HTR-8/SVneo (cell line): ENCODE measurements at regions not wholly inside any gene's neighbourhood (a gene's known extent, or its start where the extent isn't known, plus 50 kb on each side); places are given as distances from the start of the nearest gene placed in this dataset.

ENCODE experiments used
- DNase-seq: peaks from one replicate; pipeline ENCODE4 v3.0.0; 2011; ENCODE audit warnings: low spot score, mixed read lengths; ENCODE audit not compliant: insufficient read length
- FAIRE-seq: peaks from 2 replicates; lab custom pipeline; 2011; peaks lifted over from hg19 to GRCh38; lab: Jason Lieb, UNC

DNA sequence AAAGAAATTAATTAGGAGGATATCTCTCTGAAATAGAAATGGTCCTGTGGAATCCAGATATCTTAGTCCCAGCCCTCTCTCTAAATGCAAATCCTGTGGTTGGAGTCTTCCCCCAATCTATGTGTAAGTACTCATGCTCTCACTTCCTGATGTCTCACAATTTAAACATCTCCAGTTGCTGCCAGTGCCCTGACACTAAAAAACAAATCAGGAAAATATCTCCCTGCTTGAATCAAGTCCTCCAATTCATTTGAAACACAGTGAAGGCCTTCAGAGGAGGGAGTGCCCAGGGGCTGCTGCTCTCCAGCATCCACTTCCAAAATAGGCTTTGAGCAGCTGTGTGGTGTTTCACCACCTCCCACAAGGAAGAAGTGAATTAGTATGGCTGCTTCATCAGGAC lies 413.8 kb downstream of the RAD51AP2 start:
- DNase-seq = no peak
- FAIRE-seq = no peak

GRCh38 chr2:17101596-17101995 lies 416.6 kb downstream of the RAD51AP2 start:
- FAIRE-seq = no peak
- DNase-seq = no peak

- DNase-seq (no peak), FAIRE-seq (no peak)
These were observed 417.1 kb downstream of the RAD51AP2 start for GRCh38 chr2:17101091-17101490.

DNA sequence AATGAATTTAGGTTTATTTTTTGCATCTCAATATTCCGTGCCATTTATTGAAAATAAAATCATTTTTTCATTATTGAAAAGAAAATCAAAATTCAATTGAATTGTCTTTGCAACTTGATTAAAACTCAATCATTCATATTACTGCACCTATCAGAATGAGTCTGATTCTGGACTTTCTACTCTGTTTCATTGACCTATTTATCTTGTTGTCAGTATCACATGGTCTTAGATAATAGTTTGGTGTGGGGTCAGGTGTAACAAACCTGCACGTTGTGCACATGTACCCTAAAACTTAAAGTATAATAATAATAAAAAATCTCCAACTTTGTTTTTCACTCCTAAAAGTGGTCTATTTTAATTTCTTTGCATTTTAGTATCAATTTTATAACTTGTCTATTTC lies 422.9 kb downstream of the RAD51AP2 start:
- DNase-seq (no peak), FAIRE-seq (no peak)

GRCh38 chr2:17093712-17094111 lies 424.5 kb downstream of the RAD51AP2 start:
- no peak for FAIRE-seq
- DNase-seq = no peak

DNA sequence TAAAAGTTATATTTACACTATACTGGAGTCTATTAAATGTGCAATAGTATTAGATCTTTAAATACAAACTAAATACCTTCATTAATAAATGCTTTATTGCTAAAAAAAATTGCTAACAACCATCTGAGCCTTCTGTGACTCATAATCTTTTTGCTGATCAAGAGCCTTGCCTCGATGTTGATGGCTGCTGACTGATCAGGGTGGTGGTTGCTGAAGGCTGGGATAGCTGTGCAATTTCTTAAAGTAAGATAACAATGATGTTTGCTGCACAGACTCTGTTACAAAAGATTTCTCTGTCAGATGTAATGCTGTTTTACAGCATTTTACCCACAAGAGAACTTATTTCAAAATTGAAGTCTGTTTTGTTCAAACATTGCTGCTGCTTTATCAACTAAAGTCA lies 421.4 kb upstream of the CYRIA start:
- DNase-seq = no peak

GRCh38 chr2:17085546-17086202 lies 420.0 kb upstream of the CYRIA start:
- FAIRE-seq (no peak), DNase-seq (no peak)

More for the DNA sequence above, 421.4 kb upstream of the CYRIA start:
- FAIRE-seq = no peak

DNA sequence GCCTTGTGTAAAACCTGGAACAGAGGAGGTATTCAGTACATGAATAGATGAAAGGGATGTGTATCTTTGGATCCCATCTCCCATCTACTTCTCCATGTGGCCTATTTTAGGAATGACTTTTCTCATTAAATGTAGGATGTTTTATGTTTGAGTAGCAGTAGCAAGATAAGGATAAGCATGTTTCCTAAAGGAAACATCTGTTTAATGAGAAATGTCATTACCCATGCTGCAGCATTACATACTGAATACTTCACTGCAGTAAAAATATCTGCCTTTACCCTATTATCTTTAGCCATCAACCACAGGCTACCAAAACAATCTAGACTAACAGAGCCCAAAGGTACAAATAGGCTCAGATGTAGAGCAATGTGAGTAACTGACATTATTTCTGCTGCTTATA lies 419.2 kb upstream of the CYRIA start:
- no peak for DNase-seq
- no peak for FAIRE-seq

- no peak for FAIRE-seq
- no peak for DNase-seq
These were observed 418.3 kb upstream of the CYRIA start for GRCh38 chr2:17083902-17084301.

- FAIRE-seq (no peak), DNase-seq (no peak)
These were observed 413.6 kb upstream of the CYRIA start for GRCh38 chr2:17079262-17079661.

DNA sequence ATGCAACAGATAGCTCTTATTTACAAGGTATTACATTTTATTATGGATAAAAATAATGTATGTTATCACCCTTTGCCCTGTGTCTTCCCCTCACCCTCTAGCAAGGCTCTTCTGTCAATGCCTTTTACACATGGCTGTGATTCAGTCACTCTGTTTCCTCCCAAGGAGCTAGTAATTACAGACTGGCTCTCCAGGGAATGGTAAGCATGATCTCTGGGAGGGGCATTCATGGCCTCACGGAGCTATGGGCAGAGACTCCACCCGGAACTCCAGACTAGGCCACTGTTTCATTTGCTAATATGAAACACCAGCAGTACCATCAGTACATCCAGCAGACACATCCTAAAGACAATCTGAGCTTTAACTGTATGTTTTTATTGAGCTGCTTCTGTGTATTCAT lies 410.9 kb upstream of the CYRIA start:
- FAIRE-seq = no peak
- DNase-seq = no peak

DNA sequence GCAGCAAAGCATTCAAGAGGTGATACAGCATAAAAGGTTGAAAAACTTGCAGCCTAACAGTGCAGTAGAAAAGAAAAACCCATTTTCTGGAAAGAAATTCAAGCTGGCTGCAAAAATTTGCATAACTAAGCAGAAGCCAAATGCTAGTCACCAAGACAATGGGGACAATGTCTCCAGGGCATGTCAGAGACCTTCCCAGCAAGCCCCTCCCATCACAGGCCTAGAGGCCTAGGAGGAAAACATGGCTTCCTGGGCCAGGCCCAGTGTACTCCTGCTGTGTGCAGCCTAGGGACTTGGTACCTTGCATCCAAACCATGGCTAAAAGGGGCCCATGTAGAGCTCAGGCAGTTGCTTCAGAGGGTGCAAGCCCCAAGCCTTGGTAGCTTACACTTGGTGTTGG lies 405.1 kb upstream of the CYRIA start:
- DNase-seq = no peak
- no peak for FAIRE-seq

DNA sequence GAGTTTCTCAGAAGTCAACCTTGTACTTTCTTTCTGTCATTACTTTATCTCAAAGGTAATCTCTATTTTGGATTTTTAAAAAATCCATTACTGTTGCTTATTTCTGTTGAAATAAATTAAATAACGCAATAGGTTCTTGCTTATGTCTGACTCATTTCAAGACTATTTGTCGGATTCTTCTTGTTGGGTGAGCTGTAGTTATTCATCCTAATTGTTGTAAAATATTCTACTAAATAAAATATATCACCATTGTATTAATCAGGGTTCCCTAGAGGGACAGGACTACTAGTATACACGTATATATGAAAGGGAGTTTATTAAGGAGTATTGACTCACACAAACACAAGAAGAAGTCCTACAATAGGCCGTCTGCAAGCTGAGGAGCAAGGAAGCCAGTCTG lies 403.9 kb upstream of the CYRIA start:
- DNase-seq = no peak
- FAIRE-seq = no peak

GRCh38 chr2:17068021-17068420 lies 402.4 kb upstream of the CYRIA start:
- DNase-seq (no peak), FAIRE-seq (no peak)

DNA sequence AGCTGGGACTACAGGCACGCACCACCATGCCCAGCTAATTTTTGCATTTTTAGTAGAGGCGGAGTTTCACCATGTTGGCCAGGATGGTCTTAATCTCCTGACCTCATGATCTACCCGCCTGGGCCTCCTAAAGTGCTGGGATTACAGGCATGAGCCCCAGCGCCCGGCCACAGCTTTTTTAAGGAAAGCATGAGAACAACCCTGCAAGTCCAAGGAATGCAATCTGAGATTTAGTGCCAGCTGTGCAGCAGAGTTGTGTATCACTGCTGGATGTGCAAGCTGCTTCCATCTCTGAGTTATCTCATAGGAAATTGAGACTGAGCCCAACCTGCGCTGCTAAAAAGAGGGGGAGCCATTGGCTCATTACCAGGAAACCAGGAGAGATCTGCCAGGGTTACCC lies 399.9 kb upstream of the CYRIA start:
- no peak for FAIRE-seq
- no peak for DNase-seq

DNA sequence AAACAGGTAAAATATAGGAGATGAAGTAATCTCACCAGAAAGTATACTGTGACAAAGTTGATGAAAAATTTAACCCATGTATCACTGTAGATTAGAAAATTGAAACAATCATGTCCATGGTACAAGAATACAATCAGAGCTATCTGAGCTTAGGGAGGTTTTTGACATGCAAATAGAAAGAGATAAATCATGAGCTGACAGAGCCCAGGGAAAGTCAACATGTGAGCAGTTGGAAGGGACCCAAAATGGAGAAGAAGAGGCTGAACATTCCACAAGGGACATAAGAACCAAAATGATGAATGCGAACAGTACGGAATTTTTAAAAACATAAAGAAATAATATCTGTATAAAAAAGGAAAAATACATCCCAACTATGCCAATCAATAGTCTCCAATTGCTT lies 395.4 kb upstream of the CYRIA start:
- DNase-seq (no peak), FAIRE-seq (no peak)

- no peak for DNase-seq
- no peak for FAIRE-seq
These were observed 393.8 kb upstream of the CYRIA start for GRCh38 chr2:17059458-17059857.

DNA sequence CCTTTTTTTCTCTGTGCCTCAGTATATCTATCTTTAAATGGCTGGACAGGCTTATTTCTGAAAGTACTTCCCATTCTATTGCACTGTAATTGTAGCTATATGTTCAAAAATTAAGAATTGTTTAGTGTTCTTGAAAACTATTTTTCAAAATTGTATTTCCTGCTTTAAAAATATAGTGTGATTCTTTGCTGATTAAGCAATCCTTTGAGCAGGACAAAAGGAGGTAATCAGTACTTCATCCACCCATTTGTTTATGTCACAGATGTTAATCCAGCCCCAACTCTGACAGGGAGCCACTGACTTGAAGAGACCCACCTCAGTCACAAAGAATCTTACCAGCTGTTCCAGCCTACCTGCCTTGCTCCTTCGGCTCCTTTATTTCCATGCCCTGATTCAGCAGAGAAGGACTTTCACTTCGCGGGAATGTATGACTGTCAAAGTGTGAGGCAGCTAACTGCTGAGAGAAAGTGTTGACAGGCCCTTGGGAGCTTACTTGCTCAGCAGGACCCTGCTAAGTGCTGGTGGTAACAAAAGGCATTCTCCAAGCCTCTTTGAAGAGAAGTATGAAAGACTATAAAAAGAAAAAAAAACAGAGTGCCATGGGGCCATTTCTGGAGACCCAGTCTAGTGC lies 393.3 kb upstream of the CYRIA start:
- FAIRE-seq = no peak
- DNase-seq = no peak

- FAIRE-seq (no peak), DNase-seq (no peak)
These were observed 391.7 kb upstream of the CYRIA start for GRCh38 chr2:17057109-17058017.

DNA sequence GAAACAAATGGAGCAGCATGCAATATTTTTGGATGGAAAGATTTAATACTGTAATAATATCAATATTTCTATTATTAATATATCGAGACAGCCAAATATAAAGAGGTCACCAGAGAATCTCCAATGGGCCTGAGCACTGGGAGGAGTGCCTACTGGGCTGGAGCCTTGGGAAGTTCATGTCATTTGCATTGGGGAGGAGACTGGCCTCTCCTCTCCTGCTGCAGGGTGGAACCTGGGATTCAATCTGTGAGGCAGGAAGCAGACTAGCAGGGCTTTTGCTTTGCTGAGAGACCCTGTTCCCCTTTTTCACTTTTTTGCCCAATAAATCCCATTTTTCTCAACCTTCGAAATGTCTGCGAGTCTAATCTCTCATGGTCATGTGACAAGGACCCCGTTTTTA lies 390.6 kb upstream of the CYRIA start:
- no peak for DNase-seq
- FAIRE-seq = no peak

- no peak for FAIRE-seq
- DNase-seq = no peak
These were observed 386.4 kb upstream of the CYRIA start for GRCh38 chr2:17052001-17052400.
